ENCODE measurements at regions not wholly inside any gene's neighbourhood (a gene's known extent, or its start where the extent isn't known, plus 50 kb on each side); places are given as distances from the start of the nearest gene placed in this dataset.
"Not testable (repeated sequence)": the region's sequence is repeated elsewhere in the genome, so short reads cannot be mapped to it uniquely, and the experiment has no call there.

DNA sequence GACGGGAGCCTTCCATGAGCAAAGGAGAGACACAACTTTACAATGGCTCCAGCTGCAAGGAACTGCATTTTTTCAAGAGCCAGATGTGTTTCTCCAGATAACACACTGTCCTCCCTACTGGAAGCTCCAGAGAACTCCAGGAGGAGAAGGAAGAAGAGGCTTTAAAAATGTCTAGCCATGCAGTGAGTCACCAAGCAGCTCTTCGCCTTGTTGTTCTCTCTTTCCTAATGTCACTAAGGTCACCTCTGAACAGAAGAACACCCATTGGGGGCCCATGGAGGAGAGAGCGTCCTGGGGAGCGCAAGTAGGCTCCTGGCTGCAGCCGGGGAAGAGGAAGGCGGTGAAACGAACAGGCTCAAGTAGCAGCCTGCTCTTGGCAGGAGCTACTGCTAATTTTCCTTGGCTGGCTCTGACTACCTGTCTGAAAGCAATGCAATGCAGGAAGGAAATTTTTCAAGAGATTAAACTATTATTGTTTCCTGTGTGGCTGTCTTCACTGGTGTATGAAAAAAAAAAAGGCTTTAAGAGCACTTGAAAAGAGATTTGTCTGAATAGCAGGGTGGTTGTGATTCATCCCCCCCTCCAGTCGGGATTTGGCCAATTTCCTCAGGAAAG, 321.9 kb downstream of the SETD4 start:
- no peak for DNase-seq

DNA sequence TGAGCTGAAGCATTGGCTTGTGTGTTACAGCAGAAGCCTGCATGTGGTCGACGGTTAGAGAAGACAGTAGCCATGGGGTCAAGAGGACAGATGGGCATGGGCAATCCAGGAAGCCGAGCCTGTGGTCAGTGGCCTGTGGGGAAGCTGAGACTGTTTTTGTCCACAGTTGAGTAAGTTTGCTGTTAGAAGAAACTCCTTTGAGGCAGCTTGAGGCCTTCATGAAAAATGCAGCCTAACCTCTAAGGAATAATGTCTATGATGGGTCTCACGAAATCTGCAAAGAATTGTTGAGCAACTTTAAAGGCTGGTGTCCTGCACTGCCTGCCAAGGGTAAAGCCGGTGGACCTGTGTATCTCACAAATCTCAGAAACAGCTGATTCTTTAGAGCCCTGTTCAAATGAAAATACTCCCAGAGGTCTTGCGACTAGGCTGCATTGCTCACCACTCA, 322.4 kb downstream of the SETD4 start:
- DNase-seq, result no peak

DNA sequence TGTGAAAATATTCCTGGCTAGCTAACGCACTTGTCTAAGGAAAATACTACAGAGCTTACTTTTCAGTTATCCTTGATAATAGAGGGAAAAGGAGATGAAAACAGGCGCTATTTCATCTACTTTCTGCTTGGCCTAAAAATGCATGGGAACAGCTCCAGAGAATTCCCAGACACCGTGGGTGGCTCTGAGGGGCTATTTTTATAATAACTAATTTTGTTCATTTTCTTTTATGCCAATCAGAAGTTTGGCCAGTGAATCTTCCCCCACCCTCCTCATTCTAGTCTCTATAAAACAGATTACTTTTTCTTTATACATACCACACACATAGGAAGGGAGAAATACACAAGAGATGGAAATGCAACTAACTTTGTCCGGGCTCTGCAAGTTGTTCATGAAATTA, 322.9 kb downstream of the SETD4 start:
- DNase-seq, result no peak

DNA sequence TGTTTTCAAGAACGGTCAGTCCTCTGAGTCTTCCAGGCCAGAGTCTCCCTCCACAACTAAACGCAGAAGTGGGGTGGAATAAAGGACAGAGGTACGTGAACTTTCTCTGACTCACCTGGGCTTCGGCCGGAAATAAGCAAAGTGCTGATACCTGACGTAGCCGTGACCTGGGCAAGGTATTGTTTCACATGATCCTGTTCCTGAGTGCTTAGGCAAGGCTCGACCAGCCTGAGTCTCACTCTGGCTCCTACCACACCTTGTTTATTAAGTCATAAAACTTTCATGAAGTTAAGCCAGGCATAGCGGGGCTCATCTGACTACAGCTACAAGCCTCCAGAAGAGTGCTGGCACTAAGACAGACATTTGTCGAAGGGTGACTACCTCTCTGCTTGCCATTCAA, 327.5 kb downstream of the SETD4 start:
- DNase-seq, result no peak

DNA sequence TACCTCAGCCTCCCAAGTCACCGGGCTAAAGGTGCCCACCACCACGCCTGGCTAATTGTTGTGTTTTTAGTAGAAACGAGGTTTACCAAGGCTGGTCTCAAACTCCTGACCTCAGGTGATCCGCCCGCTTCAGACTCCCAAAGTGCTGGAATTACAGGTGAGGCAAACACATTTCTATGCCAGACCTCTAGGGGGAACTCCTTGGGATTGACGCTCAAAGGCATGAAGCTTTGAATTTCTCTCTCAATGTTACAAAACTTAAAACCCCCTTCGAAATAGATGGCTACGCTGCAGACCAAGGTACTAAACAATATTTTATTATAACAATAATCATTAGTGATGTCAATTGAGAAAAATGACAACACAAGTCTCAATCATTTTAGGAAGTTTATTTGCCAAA, 330.0 kb downstream of the SETD4 start:
- no peak for DNase-seq

DNA sequence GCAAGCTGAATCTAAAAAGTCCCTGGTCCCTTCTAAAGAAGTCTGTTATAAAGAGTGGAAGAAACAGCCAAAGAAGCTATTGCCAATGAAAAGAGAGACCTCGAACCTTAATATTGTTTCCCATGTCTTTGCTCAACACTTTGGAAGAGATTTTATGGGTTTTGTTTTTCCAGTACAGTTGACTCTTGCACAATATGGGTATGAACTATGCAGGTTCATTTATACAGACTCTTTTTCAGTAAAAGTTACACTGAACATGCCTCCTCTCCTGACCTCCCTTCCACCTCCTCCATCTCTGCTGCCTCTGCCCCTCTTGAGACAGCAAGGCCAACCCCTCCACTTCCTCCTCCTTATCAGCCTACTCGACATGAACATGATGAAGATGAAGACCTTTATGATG, 332.5 kb downstream of the SETD4 start:
- DNase-seq, result no peak

DNA sequence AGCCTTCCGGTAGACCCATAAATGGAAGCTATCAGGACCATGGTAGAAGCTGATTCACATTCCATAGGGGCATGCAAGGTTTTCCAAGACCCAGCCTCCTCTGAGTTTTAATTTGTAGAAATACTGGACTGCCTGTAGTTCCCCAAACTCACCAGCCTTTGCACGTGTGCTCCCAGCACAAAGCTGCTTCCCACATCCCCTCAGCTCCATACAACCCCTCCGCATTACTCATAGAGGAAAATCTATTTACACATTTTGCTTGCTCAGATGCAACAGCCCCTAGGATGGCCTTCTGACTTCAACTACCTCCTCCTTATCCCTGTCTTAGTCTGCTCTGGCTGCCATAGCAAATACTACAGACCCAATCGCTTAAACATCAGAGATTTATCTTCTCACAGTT, 336.2 kb downstream of the SETD4 start:
- DNase-seq, result no peak

DNA sequence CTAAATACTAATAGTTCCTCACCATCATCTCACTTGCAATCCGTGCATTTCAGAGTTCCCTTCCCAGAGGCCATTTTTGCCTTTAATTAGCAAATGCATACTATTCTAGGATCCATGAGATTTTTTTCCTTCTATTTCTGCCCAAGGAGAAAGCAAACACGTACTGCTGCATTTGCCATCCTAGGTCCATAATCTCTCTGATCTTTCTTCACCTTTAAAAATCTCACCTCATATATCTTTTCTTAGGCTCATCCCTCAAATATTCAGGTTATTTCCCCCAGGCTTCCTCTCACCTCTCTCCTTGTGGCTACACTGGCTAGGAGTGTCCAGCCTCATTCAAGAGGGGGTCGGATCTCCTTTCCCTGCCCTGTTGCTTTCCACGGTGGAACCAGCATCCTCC, 338.6 kb downstream of the SETD4 start:
- DNase-seq, result no peak

DNA sequence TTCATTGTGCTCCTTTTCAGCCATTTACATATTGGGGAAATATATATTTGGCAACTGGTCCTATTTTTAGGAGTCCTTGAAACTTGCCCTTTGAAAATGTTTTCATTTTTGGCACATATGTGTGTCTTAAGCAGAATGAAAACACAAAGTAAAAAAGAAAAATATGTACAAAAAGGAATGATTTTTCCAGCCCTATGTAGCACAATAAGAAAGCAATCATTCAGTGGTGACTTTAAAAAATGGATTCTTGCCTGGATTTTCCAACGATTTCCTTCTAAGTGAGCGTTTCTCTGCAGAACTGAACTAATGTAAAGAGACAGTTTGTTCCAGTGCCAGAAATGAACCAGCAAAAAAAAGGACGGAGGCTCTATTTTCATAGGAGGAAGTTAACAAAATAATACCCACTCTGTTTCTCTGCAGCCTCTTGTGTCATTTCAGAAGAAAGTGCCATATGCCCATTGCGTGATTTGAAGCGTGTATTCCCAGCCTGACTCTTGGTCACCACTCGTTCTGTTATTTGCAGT, 340.1 kb downstream of the SETD4 start:
- no peak for DNase-seq

DNA sequence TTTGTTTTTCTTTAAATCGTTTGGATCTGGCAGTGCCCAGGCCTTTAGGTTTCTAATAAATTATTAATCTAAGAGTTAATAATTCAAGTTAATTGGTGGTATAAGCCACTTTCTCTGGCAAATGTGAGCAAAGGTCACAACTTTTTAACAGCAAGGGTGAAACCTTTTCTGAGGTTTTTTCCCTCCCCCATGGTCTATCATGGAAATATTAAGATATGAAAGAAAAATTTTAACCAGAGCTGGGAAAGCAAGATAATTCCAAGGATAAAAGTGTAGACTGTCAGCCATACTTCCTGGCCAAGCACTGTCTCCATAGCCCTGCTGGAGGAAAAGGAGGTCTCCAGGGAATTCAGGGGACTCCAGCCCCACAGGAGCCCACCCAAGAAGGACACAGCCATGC, 341.2 kb downstream of the SETD4 start:
- no peak for DNase-seq

DNA sequence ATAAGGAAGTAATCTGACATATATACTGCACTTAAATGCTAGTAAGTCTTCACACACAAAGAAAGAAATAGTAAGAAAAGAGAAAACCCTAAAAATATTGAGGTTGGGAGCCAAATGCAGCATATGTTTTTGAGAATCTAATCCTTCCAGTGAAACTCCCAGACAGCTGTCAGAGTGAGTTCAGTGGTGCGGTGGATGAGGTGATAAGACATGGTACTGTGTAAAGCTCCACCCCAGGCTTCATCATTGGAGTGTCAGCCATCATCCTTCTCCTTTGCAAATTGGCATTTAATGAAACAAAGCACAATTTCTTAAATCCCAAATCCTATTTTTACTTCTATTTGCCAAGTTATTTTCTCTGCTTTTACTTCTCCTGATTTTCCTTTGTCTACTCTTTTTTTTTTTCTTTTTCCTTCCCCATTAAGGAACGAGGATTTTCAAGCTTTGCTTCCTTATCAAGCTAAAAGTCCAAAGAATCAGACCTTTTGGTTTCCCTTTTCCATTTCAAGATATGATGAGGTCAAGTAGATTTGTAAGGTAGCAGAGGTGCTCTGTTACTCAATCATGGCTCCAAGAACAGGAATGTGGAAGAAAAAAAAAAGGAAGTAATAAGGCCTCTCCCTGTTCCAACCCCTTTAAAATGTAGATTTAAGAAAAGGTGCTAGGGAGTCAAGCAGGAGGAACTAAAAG, 343.3 kb downstream of the SETD4 start:
- no peak for DNase-seq

DNA sequence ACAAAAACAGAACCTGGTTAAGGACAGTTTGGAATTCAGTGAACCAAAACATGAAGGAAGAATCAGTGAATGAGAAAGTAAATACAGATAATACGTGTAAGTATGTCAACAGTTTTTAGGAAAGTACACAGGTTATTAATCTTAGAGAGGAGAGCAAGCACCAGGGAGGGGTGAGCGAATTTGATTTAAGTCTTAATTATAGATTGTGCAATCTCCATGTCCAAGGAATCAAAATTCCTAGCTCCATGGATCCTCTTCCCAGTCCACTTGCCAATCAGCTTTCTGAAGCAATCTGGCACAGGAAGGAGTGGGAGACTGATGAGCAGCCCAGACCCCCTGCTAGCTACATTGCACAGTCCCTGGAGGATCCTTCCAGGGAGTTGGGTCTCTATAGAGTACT, 346.4 kb downstream of the SETD4 start:
- DNase-seq, result no peak

DNA sequence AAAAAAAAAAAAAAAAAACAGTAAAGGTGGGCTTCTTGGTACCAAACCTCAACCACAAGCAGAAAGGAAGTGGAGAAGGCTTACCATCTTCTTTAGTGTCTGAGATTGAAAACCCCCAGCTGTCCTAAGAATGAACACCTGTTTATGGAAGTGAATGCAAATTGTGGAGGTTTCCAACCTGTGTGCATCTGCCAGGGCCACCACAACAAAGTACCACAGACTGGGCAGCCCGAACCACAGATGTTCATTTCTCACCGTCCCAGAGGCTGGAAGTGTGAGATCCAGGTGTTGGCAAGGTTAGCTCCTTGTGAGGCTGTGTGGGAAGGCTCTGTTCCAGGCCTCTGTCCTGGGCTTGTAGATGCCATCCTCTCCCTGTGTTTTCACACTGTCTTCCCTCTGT, 348.7 kb downstream of the SETD4 start:
- no peak for DNase-seq

DNA sequence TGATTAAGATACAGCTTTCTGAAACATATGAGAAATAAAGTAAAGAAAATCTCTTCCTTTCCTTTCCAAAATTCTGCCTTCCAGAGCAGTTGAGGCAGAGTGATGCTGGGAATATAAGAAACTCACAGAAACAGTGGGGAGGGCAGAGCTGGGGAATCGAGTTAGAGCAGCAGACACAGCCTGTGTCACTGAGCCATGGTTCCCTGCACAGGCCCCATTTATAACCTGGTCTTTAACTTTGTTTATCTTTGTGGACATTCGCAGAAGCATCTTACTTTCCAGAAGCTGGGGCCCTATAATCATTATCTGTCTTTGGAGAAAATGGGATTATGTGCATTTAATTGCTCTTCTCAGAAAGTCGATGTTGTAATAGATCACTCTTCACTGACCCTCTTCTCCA, 349.1 kb downstream of the SETD4 start:
- DNase-seq, result no peak

DNA sequence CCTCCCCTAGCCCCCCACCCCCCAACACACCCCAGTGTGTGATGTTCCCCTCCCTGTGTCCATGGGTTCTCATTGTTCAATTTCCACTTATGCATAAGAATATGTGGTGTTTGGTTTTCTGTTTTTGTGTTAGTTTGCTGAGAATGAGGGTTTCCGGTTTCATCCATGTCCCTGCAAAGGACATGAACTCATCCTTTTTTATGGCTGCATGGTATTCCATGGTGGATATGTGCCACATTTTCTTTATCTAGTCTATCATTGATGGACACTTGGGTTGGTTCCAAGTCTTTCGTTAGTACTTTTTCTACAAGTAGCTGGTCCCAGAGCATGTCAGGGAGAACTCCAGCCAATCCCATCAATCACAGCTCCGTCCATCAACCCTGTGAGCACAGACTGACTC, 350.3 kb downstream of the SETD4 start:
- DNase-seq, result not testable (repeated sequence)

DNA sequence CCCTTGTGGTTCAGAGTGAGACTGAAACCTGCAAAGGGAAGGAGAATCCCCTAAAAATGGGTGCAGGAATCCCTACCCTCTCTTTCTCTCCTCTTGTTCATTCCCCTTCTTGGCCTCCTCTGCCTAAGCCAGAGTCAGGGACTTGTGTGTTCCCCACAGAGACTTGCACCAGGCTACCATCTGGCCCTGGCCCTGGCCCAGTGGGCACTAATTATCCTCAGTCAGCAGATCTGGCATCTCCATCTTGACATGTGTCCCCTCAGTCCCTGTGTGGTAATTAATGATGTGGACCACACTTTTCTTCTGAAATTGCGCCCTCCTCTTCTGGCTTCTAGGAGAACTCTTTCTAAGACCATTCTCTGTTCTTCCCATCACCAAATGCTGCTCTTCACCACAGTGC, 354.4 kb downstream of the SETD4 start:
- no peak for DNase-seq

DNA sequence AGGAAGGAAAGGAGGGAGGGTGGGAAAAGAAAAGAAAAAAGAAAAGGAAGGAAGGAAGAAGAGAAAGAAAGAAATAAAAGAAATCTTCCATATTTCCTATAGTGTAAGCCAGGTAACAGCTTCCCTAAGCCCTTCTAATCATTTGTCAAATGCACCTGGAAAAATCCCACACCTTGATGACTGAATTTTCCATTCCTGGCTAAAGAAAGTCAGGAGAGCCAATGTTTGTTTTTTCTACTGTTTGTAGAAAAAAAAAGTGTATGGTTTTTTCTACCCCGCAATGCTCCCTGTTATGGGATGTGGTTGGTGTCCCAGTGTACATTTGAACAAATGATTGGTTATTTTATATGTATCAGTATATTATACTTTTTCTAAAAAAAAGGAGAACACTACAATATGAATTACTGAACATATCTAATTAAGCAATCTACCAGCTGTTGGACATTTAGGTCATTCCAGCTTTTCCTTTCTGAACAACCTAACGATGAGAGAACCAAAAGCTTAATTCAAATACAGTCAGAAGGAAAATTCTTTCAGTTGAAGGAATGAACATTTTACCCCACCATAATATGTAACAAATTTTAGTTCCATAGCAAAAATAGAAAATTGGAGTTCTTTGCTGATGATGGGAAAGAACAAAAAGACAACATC, 355.0 kb downstream of the SETD4 start:
- no peak for DNase-seq

DNA sequence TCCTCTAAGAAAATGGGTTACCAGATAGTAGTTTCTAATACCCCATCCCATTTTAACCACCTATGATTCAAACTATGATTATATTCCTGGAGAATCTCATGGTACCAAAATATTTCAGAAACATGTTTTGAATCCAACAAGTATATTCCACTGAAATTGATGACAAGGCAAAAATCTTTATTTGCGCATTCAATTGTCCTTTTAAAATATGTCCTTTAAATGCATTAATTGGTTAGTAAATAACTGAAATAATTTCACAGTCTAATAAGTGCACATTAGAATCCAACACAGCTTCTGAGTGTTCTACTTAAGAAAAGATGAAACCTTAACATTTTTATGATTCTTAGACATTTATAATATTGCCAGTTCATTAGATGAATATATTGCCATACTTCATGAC, 356.6 kb downstream of the SETD4 start:
- no peak for DNase-seq

DNA sequence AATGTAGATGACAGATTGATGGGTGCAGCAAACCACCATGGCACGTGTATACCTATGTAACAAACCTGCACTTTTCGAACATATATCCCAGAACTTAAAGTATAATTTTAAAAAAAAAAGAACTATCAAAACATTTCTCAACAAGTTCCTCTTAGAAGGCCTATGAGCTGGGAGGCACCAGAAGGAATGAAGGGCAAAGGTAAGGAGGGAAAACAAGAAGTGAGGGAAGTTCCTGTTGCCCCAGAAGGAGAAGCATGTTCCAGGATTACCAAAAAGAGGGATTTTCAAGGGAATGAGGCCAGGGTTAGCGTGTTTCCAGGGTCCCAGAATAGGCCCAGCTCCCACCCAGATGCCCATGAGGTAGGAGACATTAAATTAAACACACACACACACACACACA, 361.0 kb downstream of the SETD4 start:
- no peak for DNase-seq

DNA sequence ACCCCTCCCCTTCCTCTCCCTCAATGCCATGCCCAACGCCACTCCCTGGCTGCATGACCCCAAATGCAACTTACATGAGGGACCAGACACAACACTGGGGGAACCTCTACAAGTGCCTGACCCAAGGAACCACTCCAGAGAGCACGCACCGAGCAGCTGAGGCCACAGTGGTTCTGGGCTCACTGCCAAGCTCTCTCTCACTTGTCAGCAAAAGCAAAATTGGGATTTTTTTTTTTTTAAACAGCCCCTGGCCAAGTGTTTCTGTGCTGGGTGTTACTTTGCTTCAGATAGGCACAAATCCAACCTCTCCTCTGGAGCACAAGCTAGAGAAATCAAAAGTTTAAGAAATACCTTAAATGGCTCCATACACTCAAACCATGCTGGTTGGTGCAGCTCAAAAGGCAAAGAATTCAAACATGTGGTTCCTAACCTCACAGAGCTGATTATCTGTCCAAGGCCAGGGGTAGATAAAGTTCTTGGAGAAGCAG, 363.0 kb downstream of the SETD4 start:
- peak; percentile 15 for DNase-seq

DNA sequence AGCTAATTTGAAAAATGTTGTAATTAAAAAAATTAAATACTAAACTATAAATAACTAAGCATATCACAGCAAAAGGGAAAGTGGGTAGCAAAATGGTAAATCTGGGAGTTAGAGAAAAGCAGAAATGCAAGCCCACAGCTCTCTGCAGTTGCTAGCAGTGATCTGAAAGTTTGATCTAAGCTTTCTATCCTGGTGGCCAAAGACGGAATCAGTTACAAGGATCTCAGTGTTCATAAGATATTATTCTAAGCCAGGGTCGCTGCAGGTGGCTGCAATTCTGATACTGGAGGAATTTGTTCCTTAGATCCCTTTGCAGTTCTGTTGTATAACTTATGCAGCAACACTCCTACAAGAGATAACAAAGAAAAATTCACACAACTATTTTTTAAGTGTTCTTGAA, 363.7 kb downstream of the SETD4 start:
- DNase-seq, result no peak

DNA sequence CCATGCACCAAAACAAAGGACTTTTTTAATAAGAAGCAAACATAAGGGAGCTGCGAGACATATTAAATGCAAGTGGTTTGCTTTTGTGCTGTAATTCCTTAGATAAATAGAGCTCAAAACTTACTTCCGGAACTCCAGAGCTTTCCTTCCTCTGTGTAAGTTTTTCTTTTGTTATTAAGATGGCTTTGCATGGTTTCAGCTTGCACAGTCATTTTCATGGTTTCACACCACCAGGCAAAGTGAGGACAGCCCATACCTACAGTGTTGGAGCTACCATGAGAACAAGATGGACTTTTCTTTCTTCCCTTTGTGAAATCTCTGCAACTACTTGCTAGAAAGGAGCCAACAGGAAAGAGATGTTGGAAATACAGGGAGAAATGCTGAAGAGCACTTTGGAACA, 368.0 kb downstream of the SETD4 start:
- no peak for DNase-seq

DNA sequence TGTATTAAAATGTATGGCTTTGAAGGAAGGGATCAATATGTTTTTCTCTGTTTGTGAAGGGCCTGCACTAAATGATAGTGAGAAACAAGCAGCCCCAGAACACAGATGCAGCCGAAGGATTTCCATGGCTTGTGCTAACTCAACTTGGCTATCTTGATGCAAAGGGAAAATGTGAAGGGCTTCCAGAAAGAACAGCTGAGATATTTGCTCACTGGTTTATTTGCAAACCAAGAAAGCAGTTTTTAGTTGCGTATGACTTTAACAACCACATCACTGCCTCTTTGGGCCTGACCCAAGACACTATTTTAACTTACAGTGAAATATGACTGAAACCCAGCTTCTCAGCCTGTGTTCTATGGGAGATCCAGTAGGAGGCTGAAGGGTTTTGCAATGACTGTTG, 369.9 kb downstream of the SETD4 start:
- DNase-seq, result no peak

DNA sequence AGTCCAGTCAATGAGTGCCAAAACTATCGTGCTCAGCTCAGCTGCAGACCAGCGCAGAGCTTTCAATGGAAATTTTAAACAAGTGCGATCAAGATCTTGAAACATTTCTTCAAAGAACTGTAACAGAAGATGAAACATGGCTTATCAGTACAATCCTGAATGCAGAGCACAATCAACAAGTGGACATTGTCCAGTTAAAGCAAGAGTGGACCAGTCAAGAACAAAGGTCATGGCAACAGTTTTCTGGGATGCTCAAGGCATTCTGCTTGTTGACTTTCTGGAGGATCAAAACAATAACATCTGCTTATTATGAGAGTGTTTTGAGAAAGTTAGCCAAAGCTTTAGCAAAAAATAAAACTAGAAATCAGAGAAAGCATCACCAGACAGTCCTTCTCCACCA, 374.2 kb downstream of the SETD4 start:
- no peak for DNase-seq

All from CD4-positive, alpha-beta T cell treated with Interleukin-6 for 4 hours (primary cell).